HEK293 (cell line): ENCODE measurements at regions not wholly inside any gene's neighbourhood (a gene's known extent, or its start where the extent isn't known, plus 50 kb on each side); places are given as distances from the start of the nearest gene placed in this dataset.

Source experiments
- FEZF1 ChIP-seq: fragments of 450-650 bp; formaldehyde crosslinking; IDR thresholded peaks from 2 replicates; pipeline ENCODE4 v1.5.1; 2016; ENCODE audit warnings: missing biosample characterization, missing genetic modification characterization
- IKZF3 ChIP-seq: fragments of 450-650 bp; IDR thresholded peaks from 2 replicates; pipeline ENCODE4 v1.5.0; 2018; ENCODE audit warnings: missing biosample characterization, mild to moderate bottlenecking, missing genetic modification characterization, moderate library complexity
- SETDB1 ChIP-seq: IDR thresholded peaks from one replicate; pipeline ENCODE4 v1.6.1; 2017; ENCODE audit warnings: mild to moderate bottlenecking, low read length, moderate library complexity, mixed read lengths; ENCODE audit not compliant: insufficient read length
- ZBTB48 ChIP-seq: fragments of 450-650 bp; formaldehyde crosslinking; IDR thresholded peaks from 2 replicates; pipeline ENCODE4 v1.5.1; 2016; ENCODE audit warnings: missing biosample characterization, missing genetic modification characterization
- ZFHX2 ChIP-seq: fragments of 450-650 bp; formaldehyde crosslinking; conservative IDR thresholded peaks from 2 replicates; pipeline ENCODE4 v1.5.1; 2016; ENCODE audit warnings: missing biosample characterization, missing genetic modification characterization
- ZFP3 ChIP-seq: fragments of 450-650 bp; formaldehyde crosslinking; IDR thresholded peaks from 2 replicates; pipeline ENCODE4 v1.5.1; 2016; ENCODE audit warnings: low read depth, missing biosample characterization, missing genetic modification characterization
- ZFP69B ChIP-seq: fragments of 450-650 bp; formaldehyde crosslinking; IDR thresholded peaks from 2 replicates; pipeline ENCODE4 v1.5.1; 2016; ENCODE audit warnings: missing biosample characterization, missing genetic modification characterization
- ZNF112 ChIP-seq: fragments of 450-650 bp; formaldehyde crosslinking; IDR thresholded peaks from 2 replicates; pipeline ENCODE4 v1.5.0; 2017; ENCODE audit warnings: missing biosample characterization, missing genetic modification characterization
- ZNF157 ChIP-seq: fragments of 450-650 bp; formaldehyde crosslinking; IDR thresholded peaks from 2 replicates; pipeline ENCODE4 v1.5.1; 2016; ENCODE audit warnings: missing biosample characterization, missing genetic modification characterization
- ZNF214 ChIP-seq: fragments of 450-650 bp; formaldehyde crosslinking; IDR thresholded peaks from 2 replicates; pipeline ENCODE4 v1.5.1; 2017; ENCODE audit warnings: missing biosample characterization, mild to moderate bottlenecking, missing genetic modification characterization, borderline replicate concordance
- ZNF221 ChIP-seq: fragments of 450-650 bp; formaldehyde crosslinking; IDR thresholded peaks from 2 replicates; pipeline ENCODE4 v1.5.1; 2017; ENCODE audit warnings: missing biosample characterization, missing genetic modification characterization, borderline replicate concordance
- ZNF24 ChIP-seq: fragments of 450-650 bp; formaldehyde crosslinking; IDR thresholded peaks from 2 replicates; pipeline ENCODE4 v1.5.1; 2016; ENCODE audit warnings: missing biosample characterization, missing genetic modification characterization
- ZNF302 ChIP-seq: fragments of 450-650 bp; formaldehyde crosslinking; IDR thresholded peaks from 2 replicates; pipeline ENCODE4 v1.5.1; 2016; ENCODE audit warnings: missing biosample characterization, missing genetic modification characterization, low read depth
- ZNF311 ChIP-seq: fragments of 450-650 bp; formaldehyde crosslinking; IDR thresholded peaks from 2 replicates; pipeline ENCODE4 v1.5.1; 2017; ENCODE audit warnings: missing biosample characterization, missing genetic modification characterization, borderline replicate concordance
- ZNF391 ChIP-seq: fragments of 450-650 bp; formaldehyde crosslinking; IDR thresholded peaks from 2 replicates; pipeline ENCODE4 v1.5.1; 2016; ENCODE audit warnings: low read depth, missing biosample characterization, missing genetic modification characterization, borderline replicate concordance
- ZNF398 ChIP-seq: fragments of 450-650 bp; formaldehyde crosslinking; IDR thresholded peaks from 2 replicates; pipeline ENCODE4 v1.5.1; 2017; ENCODE audit warnings: missing biosample characterization, missing genetic modification characterization
- ZNF473 ChIP-seq: fragments of 450-650 bp; formaldehyde crosslinking; IDR thresholded peaks from 2 replicates; pipeline ENCODE4 v1.5.1; 2017; ENCODE audit warnings: missing biosample characterization, missing genetic modification characterization
- ZNF488 ChIP-seq: fragments of 450-650 bp; formaldehyde crosslinking; IDR thresholded peaks from 2 replicates; pipeline ENCODE4 v1.5.1; 2016; ENCODE audit warnings: missing biosample characterization, missing genetic modification characterization
- ZNF501 ChIP-seq: fragments of 450-650 bp; formaldehyde crosslinking; IDR thresholded peaks from 2 replicates; pipeline ENCODE4 v1.5.1; 2016; ENCODE audit warnings: missing biosample characterization, missing genetic modification characterization
- ZNF518A ChIP-seq: fragments of 450-650 bp; formaldehyde crosslinking; conservative IDR thresholded peaks from 2 replicates; pipeline ENCODE4 v1.5.1; 2016; ENCODE audit warnings: low read depth, missing biosample characterization, missing genetic modification characterization
- ZNF521 ChIP-seq: fragments of 450-650 bp; formaldehyde crosslinking; IDR thresholded peaks from 2 replicates; pipeline ENCODE4 v1.5.1; 2017; ENCODE audit warnings: missing biosample characterization, mild to moderate bottlenecking, missing genetic modification characterization
- ZNF658 ChIP-seq: fragments of 450-650 bp; formaldehyde crosslinking; IDR thresholded peaks from 2 replicates; pipeline ENCODE4; 2016; ENCODE audit warnings: missing biosample characterization, missing genetic modification characterization
- ZNF747 ChIP-seq: fragments of 450-650 bp; formaldehyde crosslinking; IDR thresholded peaks from 2 replicates; pipeline ENCODE4 v1.5.1; 2016; ENCODE audit warnings: missing biosample characterization, missing genetic modification characterization
- ZNF76 ChIP-seq: fragments of 450-650 bp; formaldehyde crosslinking; IDR thresholded peaks from 2 replicates; pipeline ENCODE4; 2016; ENCODE audit warnings: low read depth, missing biosample characterization, missing genetic modification characterization, borderline replicate concordance
- ZNF777 ChIP-seq: fragments of 450-650 bp; formaldehyde crosslinking; IDR thresholded peaks from 2 replicates; pipeline ENCODE4 v1.5.1; 2017; ENCODE audit warnings: missing biosample characterization, missing genetic modification characterization, borderline replicate concordance
- ZNF843 ChIP-seq: fragments of 450-650 bp; formaldehyde crosslinking; IDR thresholded peaks from 2 replicates; pipeline ENCODE4 v1.5.1; 2016; ENCODE audit warnings: missing biosample characterization, missing genetic modification characterization
- ZSCAN30 ChIP-seq: fragments of 450-650 bp; IDR thresholded peaks from 2 replicates; pipeline ENCODE4 v1.5.1; 2018; ENCODE audit warnings: missing biosample characterization, mild to moderate bottlenecking, missing genetic modification characterization, moderate library complexity
- ZSCAN5A ChIP-seq: fragments of 450-650 bp; formaldehyde crosslinking; IDR thresholded peaks from 2 replicates; pipeline ENCODE4 v1.5.1; 2016; ENCODE audit warnings: missing biosample characterization, missing genetic modification characterization
- TF ChIP-seq, protein P1 (sequence below): fragments of 450-650 bp; formaldehyde crosslinking; IDR thresholded peaks from 2 replicates; pipeline ENCODE4 v1.5.1; 2016; ENCODE audit warnings: missing biosample characterization, missing genetic modification characterization
- TF ChIP-seq, protein P2 (sequence below): fragments of 450-650 bp; formaldehyde crosslinking; IDR thresholded peaks from 2 replicates; pipeline ENCODE4 v1.5.1; 2016; ENCODE audit warnings: missing biosample characterization, missing genetic modification characterization

GRCh38 chr18:22493255-22493654 lies 75.5 kb upstream of the CTAGE1 start (continued):
- 0 out of 2 replicates have a peak, but pooled peaks have one; percentile 25 for TF ChIP-seq ZNF518A
- TF ChIP-seq ZNF473: no peak
- TF ChIP-seq ZNF76 (tag by site-specific recombination): no peak
- peak; percentile 13 for TF ChIP-seq SETDB1
- peak; percentile 68 for TF ChIP-seq ZNF112 (tag by site-specific recombination)
- no peak for TF ChIP-seq ZNF747
- TF ChIP-seq ZSCAN30 (tag by site-specific recombination): peak; percentile 93
- TF ChIP-seq ZNF488: 0 out of 2 replicates have a peak, but pooled peaks have one; percentile 59
- TF ChIP-seq ZNF777 (tag by site-specific recombination): peak; percentile 65; the same call in 1 of the 2 replicates
- peak; percentile 79 for TF ChIP-seq ZBTB48 (tag by site-specific recombination)
- TF ChIP-seq, protein P1, sequence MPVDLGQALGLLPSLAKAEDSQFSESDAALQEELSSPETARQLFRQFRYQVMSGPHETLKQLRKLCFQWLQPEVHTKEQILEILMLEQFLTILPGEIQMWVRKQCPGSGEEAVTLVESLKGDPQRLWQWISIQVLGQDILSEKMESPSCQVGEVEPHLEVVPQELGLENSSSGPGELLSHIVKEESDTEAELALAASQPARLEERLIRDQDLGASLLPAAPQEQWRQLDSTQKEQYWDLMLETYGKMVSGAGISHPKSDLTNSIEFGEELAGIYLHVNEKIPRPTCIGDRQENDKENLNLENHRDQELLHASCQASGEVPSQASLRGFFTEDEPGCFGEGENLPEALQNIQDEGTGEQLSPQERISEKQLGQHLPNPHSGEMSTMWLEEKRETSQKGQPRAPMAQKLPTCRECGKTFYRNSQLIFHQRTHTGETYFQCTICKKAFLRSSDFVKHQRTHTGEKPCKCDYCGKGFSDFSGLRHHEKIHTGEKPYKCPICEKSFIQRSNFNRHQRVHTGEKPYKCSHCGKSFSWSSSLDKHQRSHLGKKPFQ: peak; percentile 80
- no peak for TF ChIP-seq ZFP69B (tag by site-specific recombination)
- TF ChIP-seq ZNF398 (tag by site-specific recombination): peak; percentile 78
- TF ChIP-seq ZNF501 (tag by site-specific recombination): peak; percentile 77
- peak; percentile 51; the same call in 1 of the 2 replicates for TF ChIP-seq ZNF391 (tag by site-specific recombination)
- TF ChIP-seq ZNF521 (tag by site-specific recombination): no peak
- TF ChIP-seq, protein P2, sequence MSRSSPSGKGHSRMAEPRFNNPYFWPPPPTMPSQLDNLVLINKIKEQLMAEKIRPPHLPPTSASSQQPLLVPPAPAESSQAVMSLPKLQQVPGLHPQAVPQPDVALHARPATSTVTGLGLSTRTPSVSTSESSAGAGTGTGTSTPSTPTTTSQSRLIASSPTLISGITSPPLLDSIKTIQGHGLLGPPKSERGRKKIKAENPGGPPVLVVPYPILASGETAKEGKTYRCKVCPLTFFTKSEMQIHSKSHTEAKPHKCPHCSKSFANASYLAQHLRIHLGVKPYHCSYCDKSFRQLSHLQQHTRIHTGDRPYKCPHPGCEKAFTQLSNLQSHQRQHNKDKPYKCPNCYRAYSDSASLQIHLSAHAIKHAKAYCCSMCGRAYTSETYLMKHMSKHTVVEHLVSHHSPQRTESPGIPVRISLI (tag by site-specific recombination): no peak
- peak; percentile 79 for TF ChIP-seq ZNF302 (tag by site-specific recombination)
- TF ChIP-seq ZFHX2 (tag by site-specific recombination): no peak
- no peak for TF ChIP-seq ZNF214 (tag by site-specific recombination)
- peak; percentile 98 for TF ChIP-seq ZNF843
- TF ChIP-seq ZNF221 (tag by site-specific recombination): no peak
- no peak for TF ChIP-seq ZNF157 (tag by site-specific recombination)
- TF ChIP-seq IKZF3 (tag by site-specific recombination): peak; percentile 66
- peak; percentile 98 for TF ChIP-seq FEZF1 (tag by site-specific recombination)
- no peak for TF ChIP-seq ZNF24
- peak; percentile 48; the same call in 1 of the 2 replicates for TF ChIP-seq ZFP3
- TF ChIP-seq ZSCAN5A: no peak
- TF ChIP-seq ZNF311 (tag by site-specific recombination): no peak
- TF ChIP-seq ZNF658: no peak
